ENCODE measurements at regions not wholly inside any gene's neighbourhood (a gene's known extent, or its start where the extent isn't known, plus 50 kb on each side); places are given as distances from the start of the nearest gene placed in this dataset.
"Not testable (repeated sequence)": the region's sequence is repeated elsewhere in the genome, so short reads cannot be mapped to it uniquely, and the experiment has no call there.

GRCh38 chr5:130294798-130295197 lies 390.5 kb downstream of the CHSY3 start:
- DNase-seq: not testable (repeated sequence)

GRCh38 chr5:130290219-130290618 lies 386.0 kb downstream of the CHSY3 start:
- no peak for DNase-seq

GRCh38 chr5:130289132-130290088 lies 385.1 kb downstream of the CHSY3 start:
- DNase-seq: no peak

- no peak for DNase-seq
Observed at GRCh38 chr5:130287438-130287837, 383.2 kb downstream of the CHSY3 start.

GRCh38 chr5:130286971-130287370 lies 382.7 kb downstream of the CHSY3 start:
- DNase-seq: no peak

GRCh38 chr5:130282049-130282448 lies 377.8 kb downstream of the CHSY3 start:
- DNase-seq: no peak

GRCh38 chr5:130280528-130281217 lies 376.4 kb downstream of the CHSY3 start:
- DNase-seq: no peak

GRCh38 chr5:130279386-130279785 lies 375.1 kb downstream of the CHSY3 start:
- no peak for DNase-seq

- no peak for DNase-seq
Observed at GRCh38 chr5:130278136-130278535, 373.9 kb downstream of the CHSY3 start.

GRCh38 chr5:130277522-130277921 lies 373.3 kb downstream of the CHSY3 start:
- DNase-seq: no peak

GRCh38 chr5:130277002-130277401 lies 372.7 kb downstream of the CHSY3 start:
- DNase-seq: no peak

- no peak for DNase-seq
Observed at GRCh38 chr5:130272837-130273236, 368.6 kb downstream of the CHSY3 start.

GRCh38 chr5:130270786-130271185 lies 366.5 kb downstream of the CHSY3 start:
- no peak for DNase-seq

- DNase-seq: no peak
Observed at GRCh38 chr5:130268489-130268888, 364.2 kb downstream of the CHSY3 start.

GRCh38 chr5:130267926-130268325 lies 363.7 kb downstream of the CHSY3 start:
- no peak for DNase-seq

GRCh38 chr5:130260481-130260880 lies 356.2 kb downstream of the CHSY3 start:
- DNase-seq: no peak

GRCh38 chr5:130251931-130252330 lies 347.7 kb downstream of the CHSY3 start:
- DNase-seq: no peak

- no peak for DNase-seq
Observed at GRCh38 chr5:130243641-130244040, 339.4 kb downstream of the CHSY3 start.

- no peak for DNase-seq
Observed at GRCh38 chr5:130237721-130238120, 333.5 kb downstream of the CHSY3 start.

All from stimulated activated CD4-positive, alpha-beta T cell treated with anti-CD3 and anti-CD28 coated beads, Interleukin-1b, Interleukin-23, amount 100 ng/mL, for 48 hours (primary cell).